GM18526 (cell line): ENCODE measurements at regions not wholly inside any gene's neighbourhood (a gene's known extent, or its start where the extent isn't known, plus 50 kb on each side); places are given as distances from the start of the nearest gene placed in this dataset.

Experiments
- POLR2A ChIP-seq: IDR thresholded peaks from 3 replicates; pipeline ENCODE4 v1.6.1; 2011; ENCODE audit not compliant: insufficient read length; ENCODE audit errors: extremely low read depth

- no peak for TF ChIP-seq POLR2A
Measured at GRCh38 chr9:90102292-90102901, 497.6 kb downstream of the GADD45G start.

- no peak for TF ChIP-seq POLR2A
Measured at GRCh38 chr9:90103771-90104170, 499.0 kb downstream of the GADD45G start.

GRCh38 chr9:90105773-90106172, 501.0 kb downstream of the GADD45G start:
- TF ChIP-seq POLR2A: no peak

GRCh38 chr9:90107040-90107725, 502.4 kb downstream of the GADD45G start:
- TF ChIP-seq POLR2A: no peak

- no peak for TF ChIP-seq POLR2A
Measured at GRCh38 chr9:90107726-90108655, 503.2 kb downstream of the GADD45G start.

- TF ChIP-seq POLR2A: no peak
Measured at GRCh38 chr9:90112788-90113187, 508.0 kb downstream of the GADD45G start.

- TF ChIP-seq POLR2A: no peak
Measured at GRCh38 chr9:90114641-90115425, 510.0 kb downstream of the GADD45G start.

- no peak for TF ChIP-seq POLR2A
Measured at GRCh38 chr9:90121762-90122161, 517.0 kb downstream of the GADD45G start.

GRCh38 chr9:90124961-90125360, 517.7 kb downstream of the DIRAS2 start:
- no peak for TF ChIP-seq POLR2A

GRCh38 chr9:90127923-90128322, 514.7 kb downstream of the DIRAS2 start:
- TF ChIP-seq POLR2A: no peak

- TF ChIP-seq POLR2A: no peak
Measured at GRCh38 chr9:90128587-90129190, 513.9 kb downstream of the DIRAS2 start.

GRCh38 chr9:90129446-90129845, 513.2 kb downstream of the DIRAS2 start:
- no peak for TF ChIP-seq POLR2A

- no peak for TF ChIP-seq POLR2A
Measured at GRCh38 chr9:90131568-90131967, 511.1 kb downstream of the DIRAS2 start.

GRCh38 chr9:90132866-90133265, 509.8 kb downstream of the DIRAS2 start:
- TF ChIP-seq POLR2A: no peak

- TF ChIP-seq POLR2A: no peak
Measured at GRCh38 chr9:90137801-90138200, 504.8 kb downstream of the DIRAS2 start.
